Neuronal stem cell (in vitro differentiated cells): ENCODE measurements at regions not wholly inside any gene's neighbourhood (a gene's known extent, or its start where the extent isn't known, plus 50 kb on each side); places are given as distances from the start of the nearest gene placed in this dataset.

Source experiments
- DNase-seq: peaks from one replicate; pipeline ENCODE4 v3.0.0-alpha.2; 2013; ENCODE audit warnings: low spot score
- H2AFZ ChIP-seq: one replicate; pipeline ENCODE4 v1.6.1; 2013; ENCODE audit warnings: mild to moderate bottlenecking, low read length, inconsistent platforms
- H2AK5ac ChIP-seq: 2 replicates; pipeline ENCODE4 v1.6.1; 2013; ENCODE audit warnings: low read depth, mild to moderate bottlenecking, inconsistent platforms, low read length, moderate library complexity, mixed read lengths
- H2BK120ac ChIP-seq: 2 replicates; pipeline ENCODE4 v1.6.1; 2013; ENCODE audit warnings: low read depth, mild to moderate bottlenecking, inconsistent platforms, low read length, moderate library complexity, mixed read lengths
- H2BK12ac ChIP-seq: one replicate; pipeline ENCODE4 v1.6.1; 2013; ENCODE audit warnings: low read length, inconsistent platforms
- H2BK15ac ChIP-seq: 2 replicates; pipeline ENCODE4 v1.6.1; 2013; ENCODE audit warnings: mild to moderate bottlenecking, low read length, inconsistent platforms, mixed read lengths
- H2BK5ac ChIP-seq: one replicate; pipeline ENCODE4 v1.6.1; 2013; ENCODE audit warnings: inconsistent platforms, mild to moderate bottlenecking, low read length, moderate library complexity
- H3K14ac ChIP-seq: one replicate; pipeline ENCODE4 v1.6.1; 2013; ENCODE audit warnings: low read length, inconsistent platforms
- H3K18ac ChIP-seq: 2 replicates; pipeline ENCODE4 v1.6.1; 2013; ENCODE audit warnings: low read length, inconsistent platforms
- H3K23ac ChIP-seq: 2 replicates; pipeline ENCODE4 v1.6.1; 2013; ENCODE audit warnings: low read depth, mild to moderate bottlenecking, mixed read lengths, low read length, inconsistent platforms; ENCODE audit not compliant: poor library complexity
- H3K27ac ChIP-seq: replicated peaks from 3 replicates; pipeline ENCODE4 v1.5.1; 2013; ENCODE audit warnings: low read length, inconsistent platforms
- H3K27me3 ChIP-seq, 3 experiments: 2 replicates each; pipeline ENCODE4 v1.6.1; 2013; ENCODE audit warnings: low read length in 3 of 3, mild to moderate bottlenecking in 2 of 3, inconsistent platforms in 1 of 3, low read depth in 1 of 3, mixed read lengths in 1 of 3, moderate library complexity in 1 of 3; ENCODE audit not compliant: control insufficient read depth in 3 of 3, insufficient read depth in 3 of 3
- H3K36me3 ChIP-seq, 2 donors: replicated peaks in 1 of 2; 2 replicates each; pipeline ENCODE4 v1.6.1; 2013; ENCODE audit warnings: low read length in 2 of 2; ENCODE audit not compliant: control insufficient read depth in 2 of 2, insufficient read depth in 2 of 2
- H3K4ac ChIP-seq: 2 replicates; pipeline ENCODE4 v1.6.1; 2013; ENCODE audit warnings: inconsistent platforms, mild to moderate bottlenecking, low read length, moderate library complexity
- H3K4me1 ChIP-seq, 2 donors: 1 replicate in 1 of 2; 2 replicates in 1 of 2; pipeline ENCODE4 v1.6.1; 2013; ENCODE audit warnings: low read length in 2 of 2, low read depth in 1 of 2; ENCODE audit not compliant: control insufficient read depth in 2 of 2, insufficient read depth in 1 of 2
- H3K4me2 ChIP-seq: one replicate; pipeline ENCODE4 v1.6.1; 2013; ENCODE audit warnings: mild to moderate bottlenecking, low read length, inconsistent platforms; ENCODE audit not compliant: insufficient read depth, poor library complexity, severe bottlenecking
- H3K4me3 ChIP-seq, 2 donors: 2 replicates each; pipeline ENCODE4 v1.5.1; 2013; ENCODE audit warnings: low read length in 2 of 2, mild to moderate bottlenecking in 2 of 2, inconsistent platforms in 1 of 2, moderate library complexity in 1 of 2
- H3K79me1 ChIP-seq: one replicate; pipeline ENCODE4 v1.6.1; 2013; ENCODE audit warnings: low read depth, mild to moderate bottlenecking, inconsistent platforms, low read length, moderate library complexity
- H3K9ac ChIP-seq: one replicate; pipeline ENCODE4 v1.6.1; 2013; ENCODE audit warnings: mild to moderate bottlenecking, low read depth, low read length, inconsistent platforms; ENCODE audit not compliant: poor library complexity
- H3K9me3 ChIP-seq, 2 donors: replicated peaks in 1 of 2; 2 replicates each; pipeline versions ENCODE3 to v1.6.1; 2013; ENCODE audit warnings: low read length in 2 of 2, mild to moderate bottlenecking in 2 of 2, inconsistent platforms in 1 of 2, low read depth in 1 of 2, mixed read lengths in 1 of 2, moderate library complexity in 1 of 2; ENCODE audit not compliant: control insufficient read depth in 2 of 2, insufficient read depth in 1 of 2
- H4K8ac ChIP-seq: one replicate; pipeline ENCODE4 v1.6.1; 2013; ENCODE audit warnings: low read depth, mild to moderate bottlenecking, inconsistent platforms, low read length, moderate library complexity
- H4K91ac ChIP-seq: one replicate; pipeline ENCODE4 v1.6.1; 2013; ENCODE audit warnings: low read length, low read depth, mild to moderate bottlenecking, inconsistent platforms; ENCODE audit not compliant: poor library complexity
- WGBS, 2 donors: extraction: QIAGEN DNeasy Blood & Tissue Kit; methylation state at CpG; one replicate each; pipeline ENCODE4 v1.1.7; 2013; ENCODE audit warnings: missing lambda C conversion rate in 2 of 2, mixed read lengths in 1 of 2; ENCODE audit not compliant: insufficient read length in 2 of 2, insufficient replicate concordance in 1 of 2; ENCODE audit errors: extremely low coverage in 2 of 2; 5-methylcytosine and 5-hydroxymethylcytosine counted together

DNA sequence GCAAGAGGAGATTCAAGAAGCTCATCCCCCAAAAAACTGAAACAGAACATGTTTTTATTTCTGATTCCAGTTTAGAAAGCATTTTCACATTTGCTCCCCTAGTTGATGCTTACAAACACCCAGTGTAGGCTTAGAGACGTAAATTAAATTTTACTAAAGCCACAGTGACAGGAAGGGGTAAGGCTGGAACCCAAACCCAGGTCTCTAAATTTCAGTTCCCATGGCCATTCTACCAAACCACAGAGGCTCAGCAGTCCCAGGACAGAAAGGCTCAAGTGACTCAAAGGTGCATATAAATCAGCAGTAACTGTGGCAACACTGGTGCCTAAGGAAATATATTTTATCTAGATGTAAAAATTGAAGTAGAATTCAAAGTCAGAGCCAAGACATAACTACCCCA is 128.7 kb downstream of the CEP120 start:
- no peak overlapping the region for H3K9ac ChIP-seq
- WGBS, 2 donors: no CpG with 5 or more reads among the region's 1 CpG
- no peak for DNase-seq
- no peak overlapping the region for H3K27ac ChIP-seq
- no peak overlapping the region for H2BK12ac ChIP-seq
- no peak overlapping the region for H3K4ac ChIP-seq
- no peak overlapping the region for H3K18ac ChIP-seq
- no peak overlapping the region for H4K91ac ChIP-seq
- no peak overlapping the region for H3K4me2 ChIP-seq
- no peaks in the 10 kb centered on the region for H3K36me3 ChIP-seq
- no peak overlapping the region for H3K14ac ChIP-seq
- peaks cover 0 to 7% (median 0%) of the 10 kb centered on the region in 3 experiments for H3K27me3 ChIP-seq
- no peak overlapping the region for H2AFZ ChIP-seq
- no peak overlapping the region for H3K23ac ChIP-seq
- no peak overlapping the region for H4K8ac ChIP-seq
- no peaks in the 10 kb centered on the region for H3K4me1 ChIP-seq
- H2BK15ac ChIP-seq: no peak overlapping the region
- H2BK5ac ChIP-seq: no peak overlapping the region
- H3K4me3 ChIP-seq: no peak overlapping the region
- H3K9me3 ChIP-seq: peaks cover 0 to 3% of the 10 kb centered on the region in 2 donors
- no peak overlapping the region for H2AK5ac ChIP-seq
- H3K79me1 ChIP-seq: no peaks in the 10 kb centered on the region
- no peak overlapping the region for H2BK120ac ChIP-seq

DNA sequence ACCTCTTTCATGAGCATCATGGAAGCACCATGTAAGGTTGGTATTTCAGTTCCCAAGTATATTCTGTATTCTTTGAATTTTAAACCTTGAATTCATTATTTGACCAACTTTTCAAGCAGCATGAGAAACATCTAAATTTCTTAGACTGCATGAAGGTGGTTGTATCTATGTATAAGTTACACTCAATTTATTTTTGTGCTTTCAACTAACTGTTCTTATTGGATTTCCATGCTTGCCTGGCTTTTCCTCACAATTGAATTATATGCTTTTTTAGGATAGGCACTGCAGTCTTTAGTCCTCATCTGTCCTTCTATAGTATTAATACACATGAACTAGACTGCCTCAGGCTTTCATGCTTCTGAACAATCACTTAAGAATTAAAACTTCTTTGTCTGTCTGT is 134.0 kb downstream of the CEP120 start:
- H4K8ac ChIP-seq: no peak overlapping the region
- H2BK12ac ChIP-seq: no peak overlapping the region
- DNase-seq: no peak
- H3K14ac ChIP-seq: no peak overlapping the region
- H3K18ac ChIP-seq: no peak overlapping the region
- H3K27ac ChIP-seq: no peak overlapping the region
- H4K91ac ChIP-seq: no peak overlapping the region
- H3K4me3 ChIP-seq: no peak overlapping the region
- no peaks in the 10 kb centered on the region for H3K36me3 ChIP-seq
- H3K23ac ChIP-seq: no peak overlapping the region
- no peak overlapping the region for H2AK5ac ChIP-seq
- H3K4ac ChIP-seq: no peak overlapping the region
- H2BK5ac ChIP-seq: no peak overlapping the region
- H3K4me2 ChIP-seq: no peak overlapping the region
- H3K4me1 ChIP-seq: peaks cover 3 to 5% of the 10 kb centered on the region in 2 donors
- peaks cover 0 to 39% (median 0%) of the 10 kb centered on the region in 3 experiments for H3K27me3 ChIP-seq
- no peak overlapping the region for H2BK120ac ChIP-seq
- no peaks in the 10 kb centered on the region for H3K79me1 ChIP-seq
- H2BK15ac ChIP-seq: no peak overlapping the region
- H3K9ac ChIP-seq: no peak overlapping the region
- no peak overlapping the region for H2AFZ ChIP-seq
- no peaks in the 10 kb centered on the region for H3K9me3 ChIP-seq

DNA sequence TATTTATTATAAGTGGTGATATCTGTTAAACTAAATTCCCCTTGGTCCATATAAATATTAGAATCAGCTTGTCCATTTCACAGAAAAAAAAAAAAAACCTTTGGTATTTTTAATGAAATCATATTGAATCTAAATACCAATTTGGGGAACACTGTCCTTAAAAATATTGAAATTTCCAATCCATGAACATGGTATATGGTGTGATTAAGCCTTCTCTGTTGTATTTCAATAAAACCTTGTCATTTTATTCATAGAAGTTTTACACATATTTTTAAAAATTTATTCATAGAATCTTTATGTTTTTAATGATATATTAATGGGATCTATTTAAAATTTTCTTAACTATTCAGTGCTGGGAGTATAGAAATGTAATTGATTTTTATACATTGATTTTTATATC is 135.3 kb downstream of the CEP120 start:
- H3K9me3 ChIP-seq: no peaks in the 10 kb centered on the region
- no peak overlapping the region for H3K4me2 ChIP-seq
- no peak overlapping the region for H3K4me3 ChIP-seq
- no peak overlapping the region for H3K18ac ChIP-seq
- no peaks in the 10 kb centered on the region for H3K36me3 ChIP-seq
- no peak overlapping the region for H2BK120ac ChIP-seq
- DNase-seq: no peak
- H3K23ac ChIP-seq: no peak overlapping the region
- H3K14ac ChIP-seq: no peak overlapping the region
- H3K27me3 ChIP-seq: peaks cover 0 to 46% (median 0%) of the 10 kb centered on the region in 3 experiments
- no peak overlapping the region for H3K4ac ChIP-seq
- no peak overlapping the region for H4K8ac ChIP-seq
- H3K79me1 ChIP-seq: no peaks in the 10 kb centered on the region
- H2AFZ ChIP-seq: no peak overlapping the region
- H3K4me1 ChIP-seq: peaks cover 5 to 6% of the 10 kb centered on the region in 2 donors
- H2BK15ac ChIP-seq: no peak overlapping the region
- no peak overlapping the region for H2AK5ac ChIP-seq
- no peak overlapping the region for H4K91ac ChIP-seq
- no peak overlapping the region for H2BK12ac ChIP-seq
- no peak overlapping the region for H3K27ac ChIP-seq
- no peak overlapping the region for H2BK5ac ChIP-seq
- H3K9ac ChIP-seq: no peak overlapping the region

DNA sequence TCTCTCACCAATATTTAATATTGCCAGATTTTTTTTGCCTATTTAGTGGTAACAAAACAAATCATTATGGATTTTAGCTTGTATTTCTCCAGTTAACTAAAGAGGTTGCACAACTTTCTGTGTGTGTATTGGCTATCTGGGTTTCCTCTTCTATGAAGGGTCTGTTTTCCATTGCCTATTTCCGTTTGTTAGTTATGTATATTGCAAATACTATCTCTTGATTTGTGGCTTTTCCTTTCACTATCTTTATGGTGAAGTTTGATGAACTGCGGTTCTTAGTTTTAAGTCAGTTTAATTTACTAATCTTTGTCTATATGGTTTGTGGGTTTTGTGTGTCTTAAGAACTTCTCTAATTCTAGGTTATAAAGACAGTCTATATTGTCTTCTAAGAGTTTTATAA is 136.3 kb downstream of the CEP120 start:
- no peak overlapping the region for H3K18ac ChIP-seq
- no peaks in the 10 kb centered on the region for H3K36me3 ChIP-seq
- DNase-seq: no peak
- H3K4me3 ChIP-seq: no peak overlapping the region
- H4K8ac ChIP-seq: no peak overlapping the region
- H3K4me1 ChIP-seq: peaks cover 5 to 6% of the 10 kb centered on the region in 2 donors
- H3K23ac ChIP-seq: no peak overlapping the region
- H3K14ac ChIP-seq: no peak overlapping the region
- no peak overlapping the region for H2BK5ac ChIP-seq
- no peak overlapping the region for H2BK12ac ChIP-seq
- H2AK5ac ChIP-seq: no peak overlapping the region
- peaks cover 0 to 55% (median 0%) of the 10 kb centered on the region in 3 experiments for H3K27me3 ChIP-seq
- no peak overlapping the region for H3K9ac ChIP-seq
- no peak overlapping the region for H2BK15ac ChIP-seq
- no peak overlapping the region for H3K4ac ChIP-seq
- H4K91ac ChIP-seq: no peak overlapping the region
- H2AFZ ChIP-seq: no peak overlapping the region
- H3K9me3 ChIP-seq: no peaks in the 10 kb centered on the region
- H2BK120ac ChIP-seq: no peak overlapping the region
- H3K4me2 ChIP-seq: no peak overlapping the region
- no peak overlapping the region for H3K27ac ChIP-seq
- no CpG with 5 or more reads among the region's 2 CpGs for WGBS, 2 donors
- H3K79me1 ChIP-seq: no peaks in the 10 kb centered on the region
